Stimulated activated CD8-positive, alpha-beta memory T cell treated with anti-CD3 and anti-CD28 coated beads, Interleukin-12 subunit alpha, Interleukin-12 subunit beta, amount 100 ng/mL, for 24 hours (primary cell): ENCODE measurements at regions not wholly inside any gene's neighbourhood (a gene's known extent, or its start where the extent isn't known, plus 50 kb on each side); places are given as distances from the start of the nearest gene placed in this dataset.
"Not testable (repeated sequence)": the region's sequence is repeated elsewhere in the genome, so short reads cannot be mapped to it uniquely, and the experiment has no call there.

ENCODE experiments used
- DNase-seq: peaks from one replicate; pipeline ENCODE4 v3.0.0-alpha.2; 2020; ENCODE audit errors: extremely low read depth

DNA sequence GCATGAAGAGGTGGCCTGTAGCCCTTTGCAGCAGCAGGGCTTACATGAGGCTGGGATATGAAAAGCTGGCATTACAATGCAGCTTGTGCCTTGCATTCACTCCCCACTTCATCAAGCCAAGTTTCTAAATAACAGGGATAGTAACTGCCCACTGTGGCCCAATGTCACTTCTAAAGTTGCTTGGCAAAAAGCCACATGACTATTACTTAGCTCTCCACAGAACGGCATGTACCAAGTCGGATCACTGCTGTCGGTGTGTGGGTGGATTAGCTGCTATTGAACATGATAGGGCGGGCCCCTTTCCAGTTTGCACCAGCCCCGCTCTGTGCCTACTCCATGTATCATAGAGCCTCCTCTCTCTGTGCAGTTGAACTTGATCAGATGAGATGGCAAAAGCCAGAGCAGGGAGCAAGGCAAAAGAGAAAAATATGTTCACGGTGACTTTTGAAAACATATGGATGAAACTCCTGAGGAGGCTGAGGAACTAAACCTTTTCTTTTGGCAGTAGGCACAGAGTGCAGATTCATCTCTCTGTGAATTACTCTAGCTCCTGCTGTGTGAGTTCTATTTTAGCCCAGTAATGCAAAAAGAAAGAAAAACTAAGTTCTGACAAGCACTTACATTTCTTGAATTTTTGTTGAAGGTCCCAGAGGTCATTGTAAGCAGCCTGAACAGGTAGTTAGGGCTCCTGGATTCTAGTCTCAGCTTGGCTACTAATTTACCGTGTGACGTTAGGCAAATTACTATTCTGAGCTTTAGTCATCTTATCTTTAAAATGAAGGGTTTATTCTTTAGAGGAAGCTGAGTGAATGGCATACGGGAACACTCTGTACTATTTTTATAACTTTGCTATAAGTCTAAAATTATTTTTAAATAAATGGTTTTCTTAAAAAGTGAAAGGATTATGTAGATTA, 125.6 kb upstream of the NBPF9 start:
- DNase-seq: not testable (repeated sequence)

GRCh38 chr1:149229813-149230212, 126.5 kb upstream of the NBPF9 start:
- not testable (repeated sequence) for DNase-seq

GRCh38 chr1:149234926-149235914, 131.9 kb upstream of the NBPF9 start:
- DNase-seq: not testable (repeated sequence)

- not testable (repeated sequence) for DNase-seq
Measured at GRCh38 chr1:149237515-149237914, 134.2 kb upstream of the NBPF9 start.

- DNase-seq: not testable (repeated sequence)
Measured at GRCh38 chr1:149239897-149240508, 136.7 kb upstream of the NBPF9 start.

GRCh38 chr1:149240530-149240929, 137.2 kb upstream of the NBPF9 start:
- DNase-seq: not testable (repeated sequence)

DNA sequence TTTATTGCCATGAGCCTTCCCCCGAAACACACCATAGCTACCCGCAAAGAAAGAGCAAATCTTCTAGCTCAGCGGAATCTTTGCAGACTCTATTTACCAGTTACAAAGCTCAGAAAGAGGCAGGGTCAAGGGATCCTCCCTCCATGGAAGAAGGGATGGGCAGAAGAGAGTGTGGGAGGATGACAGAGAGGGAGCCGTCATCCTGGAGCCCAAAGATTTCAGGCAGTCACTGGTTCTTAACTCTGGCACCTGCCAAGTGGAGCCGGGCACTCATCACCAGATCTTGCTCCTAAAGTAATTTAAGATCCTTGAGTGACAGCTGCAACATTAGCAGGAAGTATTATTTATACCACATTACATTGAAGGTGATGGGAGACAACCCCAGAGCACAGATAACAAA, 137.9 kb upstream of the NBPF9 start:
- DNase-seq: not testable (repeated sequence)

- not testable (repeated sequence) for DNase-seq
Measured at GRCh38 chr1:149243572-149243971, 140.2 kb upstream of the NBPF9 start.

DNA sequence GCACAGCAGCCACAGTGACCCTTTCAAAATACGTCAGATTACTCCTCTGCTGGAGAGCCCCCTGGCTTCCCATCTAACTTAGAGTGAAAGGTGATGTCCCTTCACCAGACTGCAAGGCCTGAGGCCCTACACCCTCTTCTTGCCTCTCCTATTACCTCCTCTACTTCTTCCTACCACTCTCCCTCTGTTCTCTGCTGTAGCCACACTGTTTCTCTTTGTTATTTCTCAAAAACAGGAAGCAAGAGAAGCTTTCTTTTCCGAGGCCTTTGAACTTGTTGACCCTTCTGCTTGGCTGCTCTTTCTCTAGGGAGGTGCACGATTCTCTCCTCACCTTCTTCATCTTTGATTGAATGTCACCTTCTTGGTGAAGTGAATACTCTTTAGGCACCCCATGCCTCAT, 141.3 kb upstream of the NBPF9 start:
- DNase-seq: not testable (repeated sequence)

DNA sequence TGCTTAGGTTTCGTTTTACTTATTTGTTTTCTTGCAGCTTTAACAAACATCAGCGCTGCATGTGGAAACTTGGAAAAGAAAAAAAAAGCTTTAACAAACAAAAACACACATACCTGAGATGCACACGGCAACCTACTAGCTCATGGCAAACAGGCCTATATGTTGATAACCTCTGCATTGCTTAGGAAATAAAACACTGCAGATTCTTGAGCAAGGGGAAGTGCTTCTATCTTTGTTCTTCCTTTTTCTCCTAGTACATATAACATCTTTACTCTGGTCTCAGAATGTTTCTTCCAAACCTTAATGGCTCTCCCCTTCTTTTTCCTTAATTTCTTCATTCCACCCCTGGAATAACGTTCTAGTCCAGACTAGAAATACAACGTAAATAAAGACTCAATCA, 142.9 kb upstream of the NBPF9 start:
- not testable (repeated sequence) for DNase-seq

DNA sequence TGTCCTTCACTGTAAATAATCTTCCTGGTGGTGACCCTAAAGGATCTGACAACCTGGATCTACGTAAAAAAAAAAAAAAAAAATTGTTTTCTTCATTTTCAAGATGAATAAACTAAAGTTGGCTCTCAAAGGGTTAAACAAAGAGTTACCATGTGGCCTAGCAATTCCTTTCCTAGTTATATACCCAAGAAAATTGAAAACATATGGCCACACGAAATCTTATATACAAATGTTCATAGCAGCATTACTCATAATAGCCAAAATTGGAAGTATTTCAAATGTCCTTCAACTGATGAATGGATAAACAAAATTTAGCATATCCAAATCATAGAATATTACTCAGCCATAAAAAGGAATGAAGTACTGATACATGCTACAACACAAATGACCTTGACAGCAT, 145.3 kb upstream of the NBPF9 start:
- not testable (repeated sequence) for DNase-seq

GRCh38 chr1:149249850-149250467, 146.6 kb upstream of the NBPF9 start:
- DNase-seq: not testable (repeated sequence)

DNA sequence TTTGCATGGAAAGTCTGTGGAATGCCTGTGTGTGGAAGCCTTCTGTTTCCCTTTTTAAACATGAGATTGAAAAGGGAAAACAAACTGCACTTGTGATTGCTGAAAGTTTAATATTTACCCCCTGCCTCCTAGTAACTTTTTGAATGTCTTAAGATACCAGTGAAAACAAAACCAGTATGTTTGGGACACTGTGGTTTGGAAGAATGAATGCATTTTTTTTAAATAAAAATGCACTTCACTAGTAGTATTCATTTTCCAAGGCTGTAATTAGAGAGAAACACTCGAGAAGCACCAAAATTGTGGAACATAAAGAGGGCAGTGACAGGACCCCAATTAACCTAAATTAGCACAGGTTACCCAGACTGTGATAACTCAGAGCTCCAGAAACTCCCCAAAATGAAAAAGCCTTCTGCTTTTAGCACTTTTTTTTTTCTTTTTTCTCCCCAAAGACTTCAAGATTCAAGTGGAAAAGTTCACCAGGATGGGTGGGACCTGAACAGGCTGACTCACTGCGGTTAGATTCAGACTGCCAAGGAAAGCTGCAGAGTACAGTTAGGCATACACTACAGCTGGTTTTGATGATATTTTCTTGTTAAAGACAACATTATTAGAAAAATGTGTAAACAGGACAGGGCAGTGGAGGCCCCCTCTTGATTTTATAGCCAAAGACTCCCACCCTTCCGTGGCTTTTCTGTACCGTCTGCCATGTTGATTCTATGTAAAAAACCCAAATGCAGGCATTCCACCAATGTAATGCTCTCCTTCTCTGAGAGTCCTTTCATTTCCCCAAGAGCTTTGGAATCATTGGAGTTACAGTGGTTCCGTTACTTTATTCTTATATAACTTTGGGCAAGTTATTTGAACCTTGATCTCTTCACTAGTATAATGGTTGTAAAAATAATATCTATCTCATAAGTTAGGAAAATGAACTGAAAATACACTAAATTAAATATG, 151.8 kb upstream of the NBPF9 start:
- not testable (repeated sequence) for DNase-seq

DNA sequence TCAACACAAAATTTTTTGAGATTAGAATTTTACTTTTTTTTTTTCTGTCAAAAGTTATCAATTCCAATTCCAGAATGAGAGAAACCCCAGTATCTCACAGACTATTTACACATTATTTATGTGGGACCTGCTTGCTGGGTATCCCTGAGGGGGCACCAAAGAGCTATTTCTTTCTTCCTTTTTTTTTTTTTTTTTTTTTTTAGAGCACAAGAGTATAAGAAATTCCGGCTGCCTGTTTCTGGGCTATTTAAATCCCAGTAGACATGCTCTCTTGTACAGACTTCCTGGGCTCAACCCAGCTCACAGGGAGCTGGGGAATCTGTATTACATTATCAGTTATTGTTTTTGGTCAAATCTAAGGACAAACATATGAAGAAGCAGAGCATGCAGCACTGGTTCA, 156.9 kb upstream of the NBPF9 start:
- DNase-seq: not testable (repeated sequence)

GRCh38 chr1:149260736-149261340, 157.5 kb upstream of the NBPF9 start:
- DNase-seq: not testable (repeated sequence)

DNA sequence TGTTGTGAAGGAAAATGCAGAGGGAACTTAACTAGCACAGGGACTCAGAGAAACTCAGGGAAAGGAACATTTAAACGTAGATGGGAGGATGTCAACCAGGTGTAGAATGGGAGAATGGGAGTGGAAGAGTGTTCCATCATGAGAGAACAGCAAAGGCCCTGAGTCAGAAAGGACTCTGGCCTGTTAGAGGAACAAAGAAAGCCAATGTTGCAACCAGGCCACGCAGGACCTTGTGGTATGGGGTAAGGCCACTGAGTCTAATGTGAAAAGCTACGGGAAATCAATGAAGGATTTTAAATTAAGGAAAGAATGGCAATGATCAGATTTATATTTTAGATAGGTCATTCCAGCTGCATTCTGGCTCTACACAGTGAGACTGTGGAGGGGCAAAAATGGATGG, 163.9 kb upstream of the NBPF9 start:
- not testable (repeated sequence) for DNase-seq

- DNase-seq: not testable (repeated sequence)
Measured at GRCh38 chr1:149269001-149269702, 165.8 kb upstream of the NBPF9 start.

- DNase-seq: not testable (repeated sequence)
Measured at GRCh38 chr1:149269833-149270232, 166.5 kb upstream of the NBPF9 start.

- DNase-seq: not testable (repeated sequence)
Measured at GRCh38 chr1:149274493-149274892, 171.1 kb upstream of the NBPF9 start.
